ENCODE measurements at regions not wholly inside any gene's neighbourhood (a gene's known extent, or its start where the extent isn't known, plus 50 kb on each side); places are given as distances from the start of the nearest gene placed in this dataset.

DNA sequence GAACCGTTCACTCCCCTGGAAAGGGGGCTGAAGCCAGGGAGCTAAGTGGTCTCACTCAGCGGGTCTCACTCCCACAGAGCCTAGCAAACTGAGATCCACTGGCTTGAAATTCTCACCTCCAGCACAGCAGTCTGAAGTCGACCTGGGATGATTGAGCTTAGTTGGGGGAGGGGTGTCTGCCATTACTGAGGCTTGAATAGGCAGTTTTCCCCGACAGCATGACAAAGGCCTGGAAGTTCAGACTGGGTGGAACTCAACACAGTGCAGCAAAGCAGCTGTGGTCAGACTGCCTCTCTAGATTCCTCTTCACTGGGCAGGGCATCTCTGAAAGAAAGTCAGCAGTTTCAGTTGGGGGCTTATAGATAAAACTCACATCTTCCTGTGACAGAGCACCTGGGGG is 292.5 kb downstream of the NUP35 start:
- no peaks in the 10 kb centered on the region for H4K20me1 ChIP-seq (ENCODE audit: control insufficient read depth, extremely low read depth, insufficient read depth, low read length)
- no peaks in the 10 kb centered on the region for H3K4me1 ChIP-seq (ENCODE audit: control insufficient read depth, extremely low read depth, insufficient read depth, low read length)
- no peak overlapping the region for H2AFZ ChIP-seq (ENCODE audit: control insufficient read depth, low read length)
- no peak overlapping the region for H3K9ac ChIP-seq (ENCODE audit: control insufficient read depth, extremely low read depth, insufficient read depth, low read length)
- no peaks in the 10 kb centered on the region for H3K9me3 ChIP-seq (ENCODE audit: control insufficient read depth, low read depth, low read length)
- FAIRE-seq (no peak), DNase-seq (ENCODE audit: low read depth, low spot score) (no peak)
- H3K9me1 ChIP-seq (ENCODE audit: control insufficient read depth, extremely low read depth, insufficient read depth, low read length), result no peaks in the 10 kb centered on the region
- H3K36me3 ChIP-seq (ENCODE audit: control insufficient read depth in 2 of 2, extremely low read depth in 1 of 2, insufficient read depth in 2 of 2, low read length in 2 of 2), result no peaks in the 10 kb centered on the region
- dilution Hi-C loops (cut with MboI; ENCODE audit: extremely low pct_ligation_motif_present, low sequenced_read_pairs), result no loop called here
- H3K27ac ChIP-seq (ENCODE audit: control insufficient read depth, insufficient read depth, low read length), result no peak overlapping the region
- no peak for TF ChIP-seq EZH2 (IDR thresholded peaks at IDR 0.05; ENCODE audit: low read length)
- TF ChIP-seq, protein P1, sequence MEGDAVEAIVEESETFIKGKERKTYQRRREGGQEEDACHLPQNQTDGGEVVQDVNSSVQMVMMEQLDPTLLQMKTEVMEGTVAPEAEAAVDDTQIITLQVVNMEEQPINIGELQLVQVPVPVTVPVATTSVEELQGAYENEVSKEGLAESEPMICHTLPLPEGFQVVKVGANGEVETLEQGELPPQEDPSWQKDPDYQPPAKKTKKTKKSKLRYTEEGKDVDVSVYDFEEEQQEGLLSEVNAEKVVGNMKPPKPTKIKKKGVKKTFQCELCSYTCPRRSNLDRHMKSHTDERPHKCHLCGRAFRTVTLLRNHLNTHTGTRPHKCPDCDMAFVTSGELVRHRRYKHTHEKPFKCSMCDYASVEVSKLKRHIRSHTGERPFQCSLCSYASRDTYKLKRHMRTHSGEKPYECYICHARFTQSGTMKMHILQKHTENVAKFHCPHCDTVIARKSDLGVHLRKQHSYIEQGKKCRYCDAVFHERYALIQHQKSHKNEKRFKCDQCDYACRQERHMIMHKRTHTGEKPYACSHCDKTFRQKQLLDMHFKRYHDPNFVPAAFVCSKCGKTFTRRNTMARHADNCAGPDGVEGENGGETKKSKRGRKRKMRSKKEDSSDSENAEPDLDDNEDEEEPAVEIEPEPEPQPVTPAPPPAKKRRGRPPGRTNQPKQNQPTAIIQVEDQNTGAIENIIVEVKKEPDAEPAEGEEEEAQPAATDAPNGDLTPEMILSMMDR (optimal IDR thresholded peaks at IDR 0.05 in 1 of 3, IDR thresholded peaks at IDR 0.05 in 1 of 3, conservative IDR thresholded peaks at IDR 0.05 in 1 of 3; ENCODE audit: extremely low read depth in 1 of 3, insufficient read depth in 2 of 3, low read length in 3 of 3), result no peak
- no peak overlapping the region for H3K4me2 ChIP-seq (ENCODE audit: control insufficient read depth, extremely low read depth, insufficient read depth, low read depth, low read length)
- H3K4me3 ChIP-seq (ENCODE audit: control insufficient read depth in 2 of 3, extremely low read depth in 1 of 3, insufficient read depth in 2 of 3, low read depth in 1 of 3, low read length in 3 of 3), result no peak overlapping the region
- H3K27me3 ChIP-seq (ENCODE audit: control insufficient read depth, extremely low read depth, insufficient read depth, low read length), result no peaks in the 10 kb centered on the region
- no peaks in the 10 kb centered on the region for H3K79me2 ChIP-seq (ENCODE audit: control insufficient read depth, insufficient read depth, low read length)

DNA sequence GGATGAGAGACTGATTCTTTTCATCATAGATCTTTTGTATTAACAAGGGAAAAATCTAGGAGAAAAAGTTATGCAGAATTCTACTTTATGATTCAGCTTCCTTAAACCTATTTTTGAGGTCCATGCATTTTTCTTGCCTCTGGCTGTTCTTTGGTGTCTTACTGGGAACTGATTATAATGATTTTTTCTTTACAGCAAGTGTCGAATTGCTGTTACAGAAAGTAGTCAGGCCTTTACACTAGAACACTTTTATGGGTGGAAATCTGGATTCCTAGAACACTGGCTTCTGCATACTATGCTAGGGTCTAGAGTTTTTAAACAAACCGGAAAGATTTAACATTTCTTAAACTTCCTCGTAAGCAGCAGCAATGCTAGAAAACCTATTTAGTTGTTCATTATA is 302.6 kb downstream of the NUP35 start:
- Histone ChIP-seq H3K4me2 (ENCODE audit: control insufficient read depth, extremely low read depth, insufficient read depth, low read depth, low read length) (no peak overlapping the region), H3K79me2 (ENCODE audit: control insufficient read depth, insufficient read depth, low read length) (no peaks in the 10 kb centered on the region), H3K4me1 (ENCODE audit: control insufficient read depth, extremely low read depth, insufficient read depth, low read length) (no peaks in the 10 kb centered on the region), H3K9me1 (ENCODE audit: control insufficient read depth, extremely low read depth, insufficient read depth, low read length) (no peaks in the 10 kb centered on the region), H3K9me3 (ENCODE audit: control insufficient read depth, low read depth, low read length) (no peaks in the 10 kb centered on the region), H4K20me1 (ENCODE audit: control insufficient read depth, extremely low read depth, insufficient read depth, low read length) (no peaks in the 10 kb centered on the region), H3K27ac (ENCODE audit: control insufficient read depth, insufficient read depth, low read length) (no peak overlapping the region), H2AFZ (ENCODE audit: control insufficient read depth, low read length) (no peak overlapping the region), H3K27me3 (ENCODE audit: control insufficient read depth, extremely low read depth, insufficient read depth, low read length) (no peaks in the 10 kb centered on the region), H3K4me3 (ENCODE audit: control insufficient read depth in 2 of 3, extremely low read depth in 1 of 3, insufficient read depth in 2 of 3, low read depth in 1 of 3, low read length in 3 of 3) (no peak overlapping the region), H3K36me3 (ENCODE audit: control insufficient read depth in 2 of 2, extremely low read depth in 1 of 2, insufficient read depth in 2 of 2, low read length in 2 of 2) (no peaks in the 10 kb centered on the region), H3K9ac (ENCODE audit: control insufficient read depth, extremely low read depth, insufficient read depth, low read length) (no peak overlapping the region)
- TF ChIP-seq, protein P1 (optimal IDR thresholded peaks at IDR 0.05 in 1 of 3, IDR thresholded peaks at IDR 0.05 in 1 of 3, conservative IDR thresholded peaks at IDR 0.05 in 1 of 3; ENCODE audit: extremely low read depth in 1 of 3, insufficient read depth in 2 of 3, low read length in 3 of 3), result no peak
- no peak for TF ChIP-seq EZH2 (IDR thresholded peaks at IDR 0.05; ENCODE audit: low read length)
- dilution Hi-C loops (cut with MboI; ENCODE audit: extremely low pct_ligation_motif_present, low sequenced_read_pairs), result no loop called here
- no peak for DNase-seq (ENCODE audit: low read depth, low spot score)
- FAIRE-seq, result no peak

All from keratinocyte (primary cell).